ENCODE measurements at regions not wholly inside any gene's neighbourhood (a gene's known extent, or its start where the extent isn't known, plus 50 kb on each side); places are given as distances from the start of the nearest gene placed in this dataset.

- no peak for DNase-seq (ENCODE audit: low read depth in 3 of 3)
These were observed 58.2 kb downstream of the MEX3B start for GRCh38 chr15:81987628-81988027.

GRCh38 chr15:81983497-81983896 is 62.3 kb downstream of the MEX3B start:
- DNase-seq (ENCODE audit: low read depth in 3 of 3): no peak

GRCh38 chr15:81982808-81983207 is 63.0 kb downstream of the MEX3B start:
- DNase-seq (ENCODE audit: low read depth in 3 of 3): no peak

DNA sequence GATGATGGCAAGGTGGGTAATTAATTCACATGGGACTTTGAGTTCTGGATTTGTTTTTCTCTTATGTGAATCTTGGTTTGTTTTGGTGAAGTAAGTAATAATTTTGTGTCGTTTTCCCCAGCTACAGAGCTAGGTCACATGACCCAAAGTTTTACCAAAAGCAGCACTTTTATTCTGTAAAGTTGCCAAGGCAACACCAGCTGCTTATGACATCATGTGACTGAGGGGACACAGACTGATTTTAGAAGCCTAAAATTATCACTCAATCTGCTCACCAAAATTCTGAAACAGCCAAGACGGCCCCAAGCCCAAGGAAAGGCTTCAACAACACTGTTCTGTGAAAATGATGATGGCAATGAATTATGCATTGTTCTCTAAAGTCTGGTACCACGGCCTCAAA is 63.9 kb downstream of the MEX3B start:
- no peak for DNase-seq (ENCODE audit: low read depth in 3 of 3)

GRCh38 chr15:81977464-81977863 is 68.4 kb downstream of the MEX3B start:
- DNase-seq (ENCODE audit: low read depth in 3 of 3): no peak

GRCh38 chr15:81968691-81969090 is 77.1 kb downstream of the MEX3B start:
- no peak for DNase-seq (ENCODE audit: low read depth in 3 of 3)

DNA sequence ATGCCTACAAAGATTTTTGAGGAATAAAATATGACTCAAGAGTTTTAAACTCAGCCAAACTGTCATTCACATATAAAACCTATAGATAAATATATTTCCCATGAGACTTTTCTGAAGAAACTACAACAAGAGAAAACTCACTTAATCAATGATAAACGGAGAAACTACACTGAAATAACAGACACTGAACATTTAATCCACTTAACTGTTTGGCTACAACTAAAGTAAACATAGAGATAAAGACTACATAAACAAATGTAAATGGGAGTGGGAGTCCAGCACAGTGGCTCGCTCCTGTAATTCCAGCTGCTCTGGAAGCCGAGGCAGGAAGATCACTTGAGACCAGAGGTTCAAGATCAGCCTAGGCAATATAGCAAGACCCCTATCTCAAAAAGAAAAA is 79.2 kb downstream of the MEX3B start:
- DNase-seq (ENCODE audit: low read depth in 3 of 3): no peak

DNA sequence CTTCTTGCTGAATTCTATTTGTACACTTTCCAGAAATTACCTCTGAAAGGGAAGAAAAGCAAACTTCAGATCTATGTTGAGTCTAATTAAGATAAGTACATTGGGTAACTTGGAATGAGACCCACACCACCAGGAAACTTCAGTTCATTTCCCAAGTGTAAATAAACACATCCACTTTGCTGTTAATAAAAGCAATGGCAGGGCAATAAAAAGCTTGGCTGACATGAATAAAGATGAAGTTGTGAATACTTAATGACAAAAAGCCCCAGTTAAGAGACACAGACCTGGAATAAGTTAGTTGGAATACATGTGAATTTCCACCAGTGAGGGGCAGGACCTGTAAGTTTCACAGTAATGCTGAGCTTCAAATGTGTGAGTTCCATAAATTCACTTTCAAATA is 83.3 kb downstream of the MEX3B start:
- no peak for DNase-seq (ENCODE audit: low read depth in 3 of 3)

DNA sequence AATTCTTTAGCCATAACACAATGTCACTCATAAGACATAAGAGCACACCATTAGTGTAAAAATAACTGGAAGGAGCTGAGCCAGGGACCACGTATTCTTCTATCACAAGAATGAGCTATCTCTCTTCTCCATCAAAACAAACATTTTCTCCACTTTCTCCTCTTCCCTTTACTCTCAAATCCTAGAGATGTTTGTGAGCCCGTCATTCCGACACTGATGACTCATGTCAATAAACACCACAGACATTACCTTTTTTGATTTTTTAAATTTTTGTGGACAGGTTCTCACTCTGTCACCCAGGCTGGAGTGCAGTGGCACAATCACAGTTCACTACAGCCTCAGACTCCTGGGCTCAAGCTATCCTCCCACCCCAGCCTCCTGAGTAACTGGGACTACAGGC is 86.6 kb downstream of the MEX3B start:
- DNase-seq (ENCODE audit: low read depth in 3 of 3): no peak

GRCh38 chr15:81957698-81958097 is 88.1 kb downstream of the MEX3B start:
- DNase-seq (ENCODE audit: low read depth in 3 of 3): no peak

GRCh38 chr15:81955382-81956062 is 90.3 kb downstream of the MEX3B start:
- no peak for DNase-seq (ENCODE audit: low read depth in 3 of 3)

GRCh38 chr15:81954158-81954783 is 91.5 kb downstream of the MEX3B start:
- no peak for DNase-seq (ENCODE audit: low read depth in 3 of 3)

DNA sequence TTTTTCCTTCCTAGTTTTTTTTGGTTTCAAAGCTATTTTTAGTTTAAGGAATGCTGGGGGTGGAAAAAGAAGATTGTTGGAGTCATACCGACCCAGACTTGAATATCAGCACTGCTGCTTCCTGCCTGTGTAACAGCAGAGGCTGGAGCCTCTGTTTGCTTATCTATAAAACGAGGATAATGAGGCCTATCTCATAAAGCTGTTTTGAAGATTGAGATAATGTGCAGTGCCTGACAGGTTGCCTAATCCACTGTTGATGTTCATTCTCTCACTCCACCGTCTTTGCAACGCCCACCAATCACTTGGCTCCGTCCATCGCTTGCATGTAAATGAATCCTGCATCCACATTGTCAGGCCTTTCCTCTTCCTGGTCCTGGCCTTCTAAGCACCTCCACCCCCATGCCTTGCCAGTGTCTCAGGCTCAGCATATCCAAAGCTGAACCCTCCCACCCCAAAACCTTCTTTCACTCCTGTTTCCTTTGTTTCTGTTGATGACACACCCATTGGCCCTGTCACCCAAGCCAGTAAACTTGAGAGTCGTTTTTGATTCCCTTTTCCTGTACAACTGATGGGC is 94.9 kb downstream of the MEX3B start:
- DNase-seq (ENCODE audit: low read depth in 3 of 3): no peak

GRCh38 chr15:81948751-81949150 is 97.1 kb downstream of the MEX3B start:
- no peak for DNase-seq (ENCODE audit: low read depth in 3 of 3)

DNA sequence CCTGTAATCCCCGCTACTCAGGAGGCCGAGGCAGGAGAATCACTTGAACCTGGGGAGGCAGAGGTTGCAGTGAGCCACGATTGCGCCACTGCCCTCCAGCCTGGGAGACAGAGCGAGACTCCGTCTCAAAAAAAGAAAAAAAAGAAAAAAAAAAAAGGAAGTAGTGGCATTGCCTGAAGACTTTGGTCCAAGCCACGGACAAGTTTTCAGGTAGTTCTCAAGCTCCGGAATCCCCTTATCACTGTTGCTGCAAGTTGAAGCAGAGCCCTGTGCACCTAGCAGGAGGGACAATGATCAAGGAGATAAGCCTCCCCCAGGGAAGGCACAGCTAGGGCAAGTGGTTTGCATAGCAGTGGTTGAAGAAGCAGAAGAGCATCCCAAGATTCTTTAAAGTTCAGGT is 97.6 kb downstream of the MEX3B start:
- DNase-seq (ENCODE audit: low read depth in 3 of 3): no peak

DNA sequence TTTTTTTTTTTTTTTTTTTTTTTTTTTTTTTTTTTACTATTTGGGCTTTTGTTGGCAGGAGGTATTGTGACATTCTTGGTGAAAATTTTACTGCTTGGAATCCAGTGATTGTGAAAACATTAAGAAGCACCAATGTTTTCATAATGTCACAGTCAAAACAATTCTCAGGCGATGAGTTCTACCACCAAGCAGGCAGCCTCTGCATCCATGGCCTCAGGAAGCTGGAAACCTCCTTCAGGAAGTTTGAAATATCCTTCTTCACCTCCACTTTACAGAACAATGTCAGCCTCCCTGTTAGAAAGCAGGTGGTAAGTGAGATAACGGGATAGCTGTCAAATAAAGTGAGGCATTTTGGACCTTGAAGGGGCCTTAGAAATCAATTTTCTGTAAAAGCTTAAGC is 98.3 kb downstream of the MEX3B start:
- DNase-seq (ENCODE audit: low read depth in 3 of 3): no peak

DNA sequence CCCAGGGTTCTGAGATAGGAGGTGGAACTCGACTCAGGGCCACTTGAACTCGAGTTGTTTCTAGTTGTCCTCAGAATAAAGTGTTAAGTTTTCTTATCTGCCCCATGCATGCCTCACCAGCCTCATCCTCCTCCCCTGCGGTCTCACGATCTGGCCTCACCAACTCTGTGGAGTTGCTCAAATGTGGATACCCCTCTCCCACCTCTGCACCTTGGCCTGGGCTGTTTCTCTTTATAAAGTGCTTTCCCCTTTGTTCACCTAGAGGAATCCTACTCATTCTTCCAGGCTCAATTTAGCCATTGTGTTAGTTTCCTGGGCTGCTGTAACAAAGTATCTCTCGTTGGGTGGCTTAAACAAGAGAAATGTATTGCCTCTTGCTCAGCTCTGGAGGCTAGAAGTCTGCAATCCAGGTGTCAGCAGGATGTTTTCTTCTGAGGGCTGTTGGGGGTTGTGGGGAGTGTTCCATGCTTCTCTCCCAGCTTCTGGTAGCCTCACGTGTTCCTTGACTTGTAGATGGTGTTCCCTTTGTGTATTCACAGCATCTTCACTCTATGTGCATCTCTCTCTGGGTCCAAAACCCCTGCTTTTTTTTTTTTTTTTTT is 100.7 kb downstream of the MEX3B start:
- DNase-seq (ENCODE audit: low read depth in 3 of 3): no peak

GRCh38 chr15:81942655-81943195 is 103.1 kb downstream of the MEX3B start:
- no peak for DNase-seq (ENCODE audit: low read depth in 3 of 3)

DNA sequence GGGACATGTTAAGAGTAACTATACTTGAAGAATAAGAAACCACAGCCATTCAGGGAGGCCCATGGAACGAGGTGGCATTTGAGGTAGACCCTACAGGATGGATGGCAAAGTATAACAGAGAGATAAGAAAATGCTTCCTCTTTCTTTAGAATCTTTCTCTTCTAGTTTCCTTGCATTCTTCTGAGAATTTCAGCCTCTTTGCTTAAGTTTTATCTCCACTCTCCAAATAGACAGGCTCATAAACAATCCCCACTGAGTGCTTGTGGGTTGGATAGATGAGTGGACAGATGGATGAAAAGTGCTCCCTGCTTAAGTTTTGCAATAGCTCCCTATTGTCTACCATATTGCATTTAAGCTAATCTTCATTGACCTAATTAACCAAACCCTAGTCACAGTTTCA is 103.7 kb downstream of the MEX3B start:
- no peak for DNase-seq (ENCODE audit: low read depth in 3 of 3)

- no peak for DNase-seq (ENCODE audit: low read depth in 3 of 3)
These were observed 104.3 kb downstream of the MEX3B start for GRCh38 chr15:81941479-81941878.

- no peak for DNase-seq (ENCODE audit: low read depth in 3 of 3)
These were observed 105.1 kb downstream of the MEX3B start for GRCh38 chr15:81940467-81941451.
